Neuronal stem cell (in vitro differentiated cells): ENCODE measurements at regions not wholly inside any gene's neighbourhood (a gene's known extent, or its start where the extent isn't known, plus 50 kb on each side); places are given as distances from the start of the nearest gene placed in this dataset.

Experiments used
- DNase-seq: peaks from one replicate; pipeline ENCODE4 v3.0.0-alpha.2; 2013; ENCODE audit warnings: low spot score
- H2AFZ ChIP-seq: one replicate; pipeline ENCODE4 v1.6.1; 2013; ENCODE audit warnings: mild to moderate bottlenecking, low read length, inconsistent platforms
- H2AK5ac ChIP-seq: 2 replicates; pipeline ENCODE4 v1.6.1; 2013; ENCODE audit warnings: low read depth, mild to moderate bottlenecking, inconsistent platforms, low read length, moderate library complexity, mixed read lengths
- H2BK120ac ChIP-seq: 2 replicates; pipeline ENCODE4 v1.6.1; 2013; ENCODE audit warnings: low read depth, mild to moderate bottlenecking, inconsistent platforms, low read length, moderate library complexity, mixed read lengths
- H2BK12ac ChIP-seq: one replicate; pipeline ENCODE4 v1.6.1; 2013; ENCODE audit warnings: low read length, inconsistent platforms
- H2BK15ac ChIP-seq: 2 replicates; pipeline ENCODE4 v1.6.1; 2013; ENCODE audit warnings: mild to moderate bottlenecking, low read length, inconsistent platforms, mixed read lengths
- H2BK5ac ChIP-seq: one replicate; pipeline ENCODE4 v1.6.1; 2013; ENCODE audit warnings: inconsistent platforms, mild to moderate bottlenecking, low read length, moderate library complexity
- H3K14ac ChIP-seq: one replicate; pipeline ENCODE4 v1.6.1; 2013; ENCODE audit warnings: low read length, inconsistent platforms
- H3K18ac ChIP-seq: 2 replicates; pipeline ENCODE4 v1.6.1; 2013; ENCODE audit warnings: low read length, inconsistent platforms
- H3K23ac ChIP-seq: 2 replicates; pipeline ENCODE4 v1.6.1; 2013; ENCODE audit warnings: low read depth, mild to moderate bottlenecking, mixed read lengths, low read length, inconsistent platforms; ENCODE audit not compliant: poor library complexity
- H3K27ac ChIP-seq: replicated peaks from 3 replicates; pipeline ENCODE4 v1.5.1; 2013; ENCODE audit warnings: low read length, inconsistent platforms
- H3K27me3 ChIP-seq, 3 experiments: 2 replicates each; pipeline ENCODE4 v1.6.1; 2013; ENCODE audit warnings: low read length in 3 of 3, mild to moderate bottlenecking in 2 of 3, inconsistent platforms in 1 of 3, low read depth in 1 of 3, mixed read lengths in 1 of 3, moderate library complexity in 1 of 3; ENCODE audit not compliant: control insufficient read depth in 3 of 3, insufficient read depth in 3 of 3
- H3K36me3 ChIP-seq, 2 donors: replicated peaks in 1 of 2; 2 replicates each; pipeline ENCODE4 v1.6.1; 2013; ENCODE audit warnings: low read length in 2 of 2; ENCODE audit not compliant: control insufficient read depth in 2 of 2, insufficient read depth in 2 of 2
- H3K4ac ChIP-seq: 2 replicates; pipeline ENCODE4 v1.6.1; 2013; ENCODE audit warnings: inconsistent platforms, mild to moderate bottlenecking, low read length, moderate library complexity
- H3K4me1 ChIP-seq, 2 donors: 1 replicate in 1 of 2; 2 replicates in 1 of 2; pipeline ENCODE4 v1.6.1; 2013; ENCODE audit warnings: low read length in 2 of 2, low read depth in 1 of 2; ENCODE audit not compliant: control insufficient read depth in 2 of 2, insufficient read depth in 1 of 2
- H3K4me2 ChIP-seq: one replicate; pipeline ENCODE4 v1.6.1; 2013; ENCODE audit warnings: mild to moderate bottlenecking, low read length, inconsistent platforms; ENCODE audit not compliant: insufficient read depth, poor library complexity, severe bottlenecking
- H3K4me3 ChIP-seq, 2 donors: 2 replicates each; pipeline ENCODE4 v1.5.1; 2013; ENCODE audit warnings: low read length in 2 of 2, mild to moderate bottlenecking in 2 of 2, inconsistent platforms in 1 of 2, moderate library complexity in 1 of 2
- H3K79me1 ChIP-seq: one replicate; pipeline ENCODE4 v1.6.1; 2013; ENCODE audit warnings: low read depth, mild to moderate bottlenecking, inconsistent platforms, low read length, moderate library complexity
- H3K9ac ChIP-seq: one replicate; pipeline ENCODE4 v1.6.1; 2013; ENCODE audit warnings: mild to moderate bottlenecking, low read depth, low read length, inconsistent platforms; ENCODE audit not compliant: poor library complexity
- H3K9me3 ChIP-seq, 2 donors: replicated peaks in 1 of 2; 2 replicates each; pipeline versions ENCODE3 to v1.6.1; 2013; ENCODE audit warnings: low read length in 2 of 2, mild to moderate bottlenecking in 2 of 2, inconsistent platforms in 1 of 2, low read depth in 1 of 2, mixed read lengths in 1 of 2, moderate library complexity in 1 of 2; ENCODE audit not compliant: control insufficient read depth in 2 of 2, insufficient read depth in 1 of 2
- H4K8ac ChIP-seq: one replicate; pipeline ENCODE4 v1.6.1; 2013; ENCODE audit warnings: low read depth, mild to moderate bottlenecking, inconsistent platforms, low read length, moderate library complexity
- H4K91ac ChIP-seq: one replicate; pipeline ENCODE4 v1.6.1; 2013; ENCODE audit warnings: low read length, low read depth, mild to moderate bottlenecking, inconsistent platforms; ENCODE audit not compliant: poor library complexity
- WGBS, 2 donors: extraction: QIAGEN DNeasy Blood & Tissue Kit; methylation state at CpG; one replicate each; pipeline ENCODE4 v1.1.7; 2013; ENCODE audit warnings: missing lambda C conversion rate in 2 of 2, mixed read lengths in 1 of 2; ENCODE audit not compliant: insufficient read length in 2 of 2, insufficient replicate concordance in 1 of 2; ENCODE audit errors: extremely low coverage in 2 of 2; 5-methylcytosine and 5-hydroxymethylcytosine counted together

- H3K27ac ChIP-seq, result no peak overlapping the region
- WGBS, 2 donors, result 100% methylated on average over 1 of the region's 6 CpGs; no CpG with 5 or more reads in 1 of the 2 donors
Measured at GRCh38 chr2:221715523-221716247, 143.6 kb upstream of the EPHA4 start.

GRCh38 chr2:221710744-221711143 lies 138.6 kb upstream of the EPHA4 start:
- Histone ChIP-seq H2BK5ac (no peak overlapping the region), H2BK15ac (no peak overlapping the region), H3K23ac (no peak overlapping the region), H4K8ac (no peak overlapping the region), H4K91ac (no peak overlapping the region), H3K79me1 (no peaks in the 10 kb centered on the region), H3K4me2 (no peak overlapping the region), H3K18ac (no peak overlapping the region), H2AFZ (no peak overlapping the region), H3K27ac (no peak overlapping the region), H3K14ac (no peak overlapping the region), H3K4ac (no peak overlapping the region), H3K36me3 (no peaks in the 10 kb centered on the region), H3K9me3 (peaks cover 0 to 3% of the 10 kb centered on the region in 2 donors), H2BK120ac (no peak overlapping the region), H3K4me3 (peak overlapping the region in 1 of 2 donors; percentile 38), H3K9ac (no peak overlapping the region), H2BK12ac (no peak overlapping the region), H2AK5ac (no peak overlapping the region), H3K27me3 (no peaks in the 10 kb centered on the region), H3K4me1 (peaks cover 0 to under 1% of the 10 kb centered on the region in 2 donors)
- no CpG with 5 or more reads among the region's 3 CpGs for WGBS, 2 donors
- DNase-seq, result no peak

More at GRCh38 chr2:221715523-221716247, 143.6 kb upstream of the EPHA4 start:
- no peak overlapping the region for H2BK120ac ChIP-seq
- H4K8ac ChIP-seq, result no peak overlapping the region
- no peak overlapping the region for H4K91ac ChIP-seq
- no peak overlapping the region for H3K4ac ChIP-seq
- H2BK15ac ChIP-seq, result no peak overlapping the region
- no peaks in the 10 kb centered on the region for H3K36me3 ChIP-seq
- peaks cover 0 to under 1% of the 10 kb centered on the region in 2 donors for H3K9me3 ChIP-seq
- H2BK12ac ChIP-seq, result no peak overlapping the region
- H3K14ac ChIP-seq, result no peak overlapping the region
- H3K9ac ChIP-seq, result no peak overlapping the region
- H2AFZ ChIP-seq, result no peak overlapping the region
- no peak overlapping the region for H3K23ac ChIP-seq
- no peak overlapping the region for H3K4me2 ChIP-seq
- no peaks in the 10 kb centered on the region for H3K27me3 ChIP-seq
- H3K4me1 ChIP-seq, result peaks cover 0 to 4% of the 10 kb centered on the region in 2 donors
- no peak overlapping the region for H3K4me3 ChIP-seq
- H3K79me1 ChIP-seq, result no peaks in the 10 kb centered on the region
- no peak overlapping the region for H2BK5ac ChIP-seq
- H2AK5ac ChIP-seq, result no peak overlapping the region
- no peak for DNase-seq
- H3K18ac ChIP-seq, result no peak overlapping the region

GRCh38 chr2:221708902-221709301 lies 136.8 kb upstream of the EPHA4 start:
- Histone ChIP-seq H3K79me1 (no peaks in the 10 kb centered on the region), H3K4me3 (no peak overlapping the region), H2BK12ac (no peak overlapping the region), H2AFZ (no peak overlapping the region), H3K9ac (no peak overlapping the region), H3K27me3 (no peaks in the 10 kb centered on the region), H2AK5ac (no peak overlapping the region), H3K23ac (no peak overlapping the region), H3K18ac (no peak overlapping the region), H3K4me1 (peaks cover 0 to 4% of the 10 kb centered on the region in 2 donors), H3K4me2 (no peak overlapping the region), H4K91ac (no peak overlapping the region), H3K27ac (no peak overlapping the region), H3K36me3 (no peaks in the 10 kb centered on the region), H2BK120ac (no peak overlapping the region), H3K4ac (no peak overlapping the region), H4K8ac (no peak overlapping the region), H3K14ac (no peak overlapping the region), H3K9me3 (peaks cover 0 to 3% of the 10 kb centered on the region in 2 donors), H2BK15ac (no peak overlapping the region), H2BK5ac (no peak overlapping the region)
- DNase-seq, result no peak
- no CpG with 5 or more reads among the region's 1 CpG for WGBS, 2 donors

DNA sequence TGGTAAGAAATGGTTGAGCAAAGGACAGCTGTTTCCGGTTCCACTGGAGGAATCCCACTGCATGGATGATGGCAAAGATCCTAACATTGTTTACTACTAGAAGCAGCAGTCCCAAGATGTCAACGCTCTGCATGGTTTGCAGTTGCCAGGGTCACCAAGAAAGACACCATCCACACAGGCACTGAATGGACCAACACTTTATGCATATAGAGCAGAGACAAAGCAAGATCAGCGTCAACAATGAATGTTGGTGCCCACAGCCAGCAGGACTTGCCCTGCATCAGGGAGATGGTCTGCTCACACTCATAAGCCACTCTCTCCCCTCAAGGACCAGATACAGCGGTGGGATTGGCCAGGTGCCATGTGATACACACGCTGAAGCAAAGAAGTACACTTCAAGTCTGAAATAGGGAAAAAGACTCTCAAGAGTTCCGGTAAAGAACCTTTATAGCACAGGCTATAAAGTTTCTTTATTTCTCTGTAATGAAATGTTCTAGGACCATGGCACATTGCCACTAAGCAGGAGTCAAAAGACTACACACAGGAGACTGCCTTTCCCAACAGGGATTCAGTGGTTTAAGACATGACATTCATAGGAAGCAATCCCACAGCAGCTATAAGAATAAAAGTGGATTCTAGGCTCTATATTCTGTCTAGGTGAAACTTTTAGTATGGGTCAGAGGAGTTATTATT lies 133.2 kb upstream of the EPHA4 start:
- H3K18ac ChIP-seq, result no peak overlapping the region
- DNase-seq, result no peak
- H2AFZ ChIP-seq, result peak overlapping the region; percentile 19
- no peak overlapping the region for H2BK15ac ChIP-seq
- H2BK12ac ChIP-seq, result no peak overlapping the region
- H3K4me1 ChIP-seq, result peaks cover 0 to 4% of the 10 kb centered on the region in 2 donors
- H3K27me3 ChIP-seq, result no peaks in the 10 kb centered on the region
- H3K23ac ChIP-seq, result no peak overlapping the region
- H3K4ac ChIP-seq, result no peak overlapping the region
- no peak overlapping the region for H3K4me3 ChIP-seq
- H3K9ac ChIP-seq, result no peak overlapping the region
- WGBS, 2 donors, result no CpG with 5 or more reads among the region's 6 CpGs
- H3K27ac ChIP-seq, result no peak overlapping the region
- no peak overlapping the region for H4K8ac ChIP-seq
- no peak overlapping the region for H2AK5ac ChIP-seq
- no peak overlapping the region for H2BK5ac ChIP-seq
- H3K79me1 ChIP-seq, result no peaks in the 10 kb centered on the region
- no peak overlapping the region for H2BK120ac ChIP-seq
- H3K9me3 ChIP-seq, result peaks cover 0 to 2% of the 10 kb centered on the region in 2 donors
- no peak overlapping the region for H4K91ac ChIP-seq
- H3K14ac ChIP-seq, result no peak overlapping the region
- no peak overlapping the region for H3K4me2 ChIP-seq
- no peaks in the 10 kb centered on the region for H3K36me3 ChIP-seq
